CD14-positive monocyte (primary cell): ENCODE measurements at regions not wholly inside any gene's neighbourhood (a gene's known extent, or its start where the extent isn't known, plus 50 kb on each side); places are given as distances from the start of the nearest gene placed in this dataset.

Experiments used
- DNase-seq, 3 donors: peaks; one replicate each; pipeline ENCODE4 v3.0.0-alpha.2; 2011 to 2022
- H2AFZ ChIP-seq: 2 replicates; pipeline ENCODE4 v1.6.0; 2012; ENCODE audit warnings: mild to moderate bottlenecking, low read depth, low read length, inconsistent platforms; ENCODE audit not compliant: insufficient read depth, poor library complexity, severe bottlenecking
- H3K27ac ChIP-seq, 2 donors: 1 replicate in 1 of 2; 2 replicates in 1 of 2; pipeline ENCODE4 v1.5.1; 2012 to 2013; ENCODE audit warnings: low read length in 2 of 2, control low read depth in 1 of 2, inconsistent platforms in 1 of 2, low read depth in 1 of 2, mild to moderate bottlenecking in 1 of 2
- H3K27me3 ChIP-seq, 2 donors: one replicate each; pipeline versions ENCODE4 v1.6.0 to v1.6.1; 2011 to 2013; ENCODE audit warnings: low read length in 2 of 2; ENCODE audit not compliant: control insufficient read depth in 2 of 2, insufficient read depth in 2 of 2
- H3K36me3 ChIP-seq, 2 donors: replicated peaks in 1 of 2; 1 replicate in 1 of 2; 2 replicates in 1 of 2; pipeline versions ENCODE4 v1.5.1 to v1.6.1; 2012 to 2013; ENCODE audit warnings: low read length in 2 of 2, control low read depth in 1 of 2, inconsistent platforms in 1 of 2, mild to moderate bottlenecking in 1 of 2; ENCODE audit not compliant: insufficient read depth in 2 of 2, control insufficient read depth in 1 of 2
- H3K4me1 ChIP-seq, 2 donors: 1 replicate in 1 of 2; 2 replicates in 1 of 2; pipeline versions ENCODE4 v1.5.1 to v1.6.1; 2012 to 2013; ENCODE audit warnings: low read length in 2 of 2, control low read depth in 1 of 2, inconsistent platforms in 1 of 2, mild to moderate bottlenecking in 1 of 2, moderate library complexity in 1 of 2; ENCODE audit not compliant: insufficient read depth in 2 of 2, control insufficient read depth in 1 of 2
- H3K4me2 ChIP-seq: replicated peaks from 2 replicates; pipeline ENCODE3; 2012; ENCODE audit warnings: low read length, moderate library complexity, mild to moderate bottlenecking; ENCODE audit not compliant: poor library complexity, severe bottlenecking; ENCODE audit errors: extremely low read depth
- H3K4me3 ChIP-seq, 3 experiments: fragments of 200-600 bp in 1 of 3; sonication (generic) in 1 of 3; replicated peaks in 1 of 3; 1 replicate in 2 of 3; 2 replicates in 1 of 3; pipeline ENCODE4 v1.5.1; 2011 to 2013; ENCODE audit warnings: low read length in 3 of 3, mild to moderate bottlenecking in 3 of 3, control low read depth in 2 of 3, low read depth in 2 of 3, inconsistent platforms in 1 of 3, moderate library complexity in 1 of 3
- H3K79me2 ChIP-seq: 2 replicates; pipeline ENCODE4 v1.6.0; 2012; ENCODE audit warnings: mild to moderate bottlenecking, control low read depth, inconsistent platforms, low read length, moderate library complexity; ENCODE audit not compliant: insufficient read depth
- H3K9ac ChIP-seq: 2 replicates; pipeline ENCODE4 v1.6.0; 2017; ENCODE audit warnings: low read length, mild to moderate bottlenecking; ENCODE audit not compliant: insufficient read depth, poor library complexity, severe bottlenecking
- H3K9me3 ChIP-seq, 2 donors: replicated peaks in 1 of 2; 1 replicate in 1 of 2; 2 replicates in 1 of 2; pipeline versions ENCODE4 v1.5.1 to v1.6.1; 2012 to 2013; ENCODE audit warnings: low read length in 2 of 2, control low read depth in 1 of 2; ENCODE audit not compliant: control insufficient read depth in 1 of 2, insufficient read depth in 1 of 2
- H4K20me1 ChIP-seq: 2 replicates; pipeline ENCODE4 v1.6.0; 2012; ENCODE audit warnings: mild to moderate bottlenecking, low read length, control low read depth, moderate library complexity; ENCODE audit not compliant: insufficient read depth
- H3K27ac Mint-ChIP-seq, 7 donors: one replicate each; pipeline ENCODE4 v1.8.0; 2020; ENCODE audit warnings: mild to moderate bottlenecking in 7 of 7, mixed read lengths in 7 of 7, moderate library complexity in 6 of 7, inconsistent platforms in 2 of 7
- H3K27me3 Mint-ChIP-seq, 3 donors: one replicate each; pipeline ENCODE4 v1.8.0; 2021 to 2022; ENCODE audit warnings: low read depth in 3 of 3, mild to moderate bottlenecking in 3 of 3, mixed read lengths in 3 of 3, moderate library complexity in 3 of 3, inconsistent platforms in 1 of 3
- H3K36me3 Mint-ChIP-seq, 2 donors: one replicate each; pipeline ENCODE4 v1.8.0; 2020; ENCODE audit warnings: mixed read lengths in 2 of 2, inconsistent platforms in 1 of 2, mild to moderate bottlenecking in 1 of 2
- H3K4me1 Mint-ChIP-seq: one replicate; pipeline ENCODE4 v1.8.0; 2020; ENCODE audit warnings: mild to moderate bottlenecking, mixed read lengths
- H3K4me3 Mint-ChIP-seq, 2 donors: one replicate each; pipeline ENCODE4 v1.8.0; 2020; ENCODE audit warnings: mild to moderate bottlenecking in 2 of 2, mixed read lengths in 2 of 2, moderate library complexity in 1 of 2
- H3K9me3 Mint-ChIP-seq, 7 donors: one replicate each; pipeline ENCODE4 v1.8.0; 2020 to 2022; ENCODE audit warnings: mixed read lengths in 7 of 7, mild to moderate bottlenecking in 6 of 7, moderate library complexity in 6 of 7, inconsistent platforms in 2 of 7
- WGBS: methylation state at CpG from one replicate; pipeline ENCODE4 v1.1.5; 2013; ENCODE audit warnings: missing lambda C conversion rate; ENCODE audit not compliant: insufficient coverage; 5-methylcytosine and 5-hydroxymethylcytosine counted together
- intact Hi-C, 2 donors: fragments of 100-400 bp; cut with micrococcal nuclease; formaldehyde crosslinking; loops; one replicate each; pipeline versions ENCODE4 v1.15.0 to v1.15.1; 2023
- TF ChIP-seq, protein P1 (sequence below): fragments of 200-600 bp; IDR thresholded peaks from one replicate; pipeline ENCODE4 v1.8.0; 2022; ENCODE audit warnings: antibody characterized with exemption, mild to moderate bottlenecking

DNA sequence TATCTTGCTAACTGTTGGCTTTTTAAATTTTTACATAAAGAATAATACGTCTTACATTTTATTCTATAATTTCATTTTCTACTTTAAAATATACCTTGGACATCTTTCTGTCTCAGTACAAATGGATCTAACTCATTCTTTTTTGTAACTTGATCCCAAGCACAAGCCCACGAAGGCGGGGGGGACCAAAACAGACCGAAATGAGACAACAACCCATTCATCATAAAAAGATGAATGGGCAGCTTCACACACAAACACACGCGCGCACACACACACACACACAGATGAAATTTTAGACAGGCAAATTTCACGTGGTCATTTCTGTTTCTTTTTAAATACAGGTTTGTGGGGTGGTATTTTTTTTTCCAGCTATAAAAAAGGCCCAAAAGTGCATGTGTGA is 271.3 kb upstream of the TOPAZ1 start:
- H3K9ac ChIP-seq: no peak overlapping the region
- DNase-seq: no peak
- no peaks in the 10 kb centered on the region for H3K4me1 ChIP-seq
- no peaks in the 10 kb centered on the region for H4K20me1 ChIP-seq
- intact Hi-C loops: no loop called here
- no peak overlapping the region for H3K4me2 ChIP-seq
- Mint-ChIP-seq H3K9me3 (peaks cover 0 to 8% (median 0%) of the 10 kb centered on the region in 7 donors), H3K4me3 (no peak overlapping the region), H3K36me3 (no peaks in the 10 kb centered on the region), H3K4me1 (no peaks in the 10 kb centered on the region), H3K27me3 (peaks cover 0 to 12% (median 12%) of the 10 kb centered on the region in 3 donors), H3K27ac (no peak overlapping the region)
- H3K36me3 ChIP-seq: no peaks in the 10 kb centered on the region
- no peaks in the 10 kb centered on the region for H3K79me2 ChIP-seq
- no peak overlapping the region for H2AFZ ChIP-seq
- no peak overlapping the region for H3K27ac ChIP-seq
- H3K9me3 ChIP-seq: no peaks in the 10 kb centered on the region
- TF ChIP-seq, protein P1, sequence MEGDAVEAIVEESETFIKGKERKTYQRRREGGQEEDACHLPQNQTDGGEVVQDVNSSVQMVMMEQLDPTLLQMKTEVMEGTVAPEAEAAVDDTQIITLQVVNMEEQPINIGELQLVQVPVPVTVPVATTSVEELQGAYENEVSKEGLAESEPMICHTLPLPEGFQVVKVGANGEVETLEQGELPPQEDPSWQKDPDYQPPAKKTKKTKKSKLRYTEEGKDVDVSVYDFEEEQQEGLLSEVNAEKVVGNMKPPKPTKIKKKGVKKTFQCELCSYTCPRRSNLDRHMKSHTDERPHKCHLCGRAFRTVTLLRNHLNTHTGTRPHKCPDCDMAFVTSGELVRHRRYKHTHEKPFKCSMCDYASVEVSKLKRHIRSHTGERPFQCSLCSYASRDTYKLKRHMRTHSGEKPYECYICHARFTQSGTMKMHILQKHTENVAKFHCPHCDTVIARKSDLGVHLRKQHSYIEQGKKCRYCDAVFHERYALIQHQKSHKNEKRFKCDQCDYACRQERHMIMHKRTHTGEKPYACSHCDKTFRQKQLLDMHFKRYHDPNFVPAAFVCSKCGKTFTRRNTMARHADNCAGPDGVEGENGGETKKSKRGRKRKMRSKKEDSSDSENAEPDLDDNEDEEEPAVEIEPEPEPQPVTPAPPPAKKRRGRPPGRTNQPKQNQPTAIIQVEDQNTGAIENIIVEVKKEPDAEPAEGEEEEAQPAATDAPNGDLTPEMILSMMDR: no peak
- no peaks in the 10 kb centered on the region for H3K27me3 ChIP-seq
- WGBS: 77% methylated on average over 2 of the region's 8 CpGs
- H3K4me3 ChIP-seq: no peak overlapping the region

DNA sequence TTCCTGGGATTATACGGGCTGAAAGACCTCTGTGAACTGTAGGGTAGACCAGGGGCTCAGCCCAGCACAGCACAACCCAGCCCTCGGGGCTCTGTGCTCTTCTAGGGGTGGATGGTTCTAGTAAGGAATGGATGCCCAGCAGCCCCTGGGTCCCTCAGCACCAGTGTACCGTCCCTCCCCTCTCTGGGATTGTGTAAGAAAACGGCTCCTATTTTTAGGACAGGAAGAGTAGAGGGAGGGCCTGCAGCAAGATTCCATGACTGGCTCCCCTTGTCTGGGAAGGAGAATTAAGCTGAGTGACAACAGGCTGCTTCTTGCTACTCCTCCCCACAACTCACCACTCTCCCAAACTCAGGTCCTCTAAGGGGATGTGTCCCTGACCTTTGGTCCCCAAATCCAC is 270.8 kb upstream of the TOPAZ1 start:
- H3K9me3 ChIP-seq: peaks cover 0 to 3% of the 10 kb centered on the region in 2 donors
- TF ChIP-seq, protein P1: no peak
- H3K27me3 Mint-ChIP-seq: peaks cover 0 to 12% (median 11%) of the 10 kb centered on the region in 3 donors
- H3K9me3 Mint-ChIP-seq: peaks cover 0 to 8% (median 3%) of the 10 kb centered on the region in 7 donors
- H3K36me3 Mint-ChIP-seq: no peaks in the 10 kb centered on the region
- intact Hi-C loops: no loop called here
- H3K9ac ChIP-seq: no peak overlapping the region
- no peak overlapping the region for H3K4me2 ChIP-seq
- H3K36me3 ChIP-seq: no peaks in the 10 kb centered on the region
- H3K4me1 ChIP-seq: no peaks in the 10 kb centered on the region
- H3K27ac Mint-ChIP-seq: no peak overlapping the region
- no peak overlapping the region for H3K27ac ChIP-seq
- WGBS: 100% methylated on average over 1 of the region's 4 CpGs
- H3K4me3 Mint-ChIP-seq: no peak overlapping the region
- no peak for DNase-seq
- H2AFZ ChIP-seq: no peak overlapping the region
- H4K20me1 ChIP-seq: no peaks in the 10 kb centered on the region
- no peaks in the 10 kb centered on the region for H3K4me1 Mint-ChIP-seq
- no peaks in the 10 kb centered on the region for H3K79me2 ChIP-seq
- H3K27me3 ChIP-seq: no peaks in the 10 kb centered on the region
- no peak overlapping the region for H3K4me3 ChIP-seq
